Neural progenitor cell (in vitro differentiated cells): ENCODE measurements at regions not wholly inside any gene's neighbourhood (a gene's known extent, or its start where the extent isn't known, plus 50 kb on each side); places are given as distances from the start of the nearest gene placed in this dataset.

ENCODE experiments used
- DNase-seq: peaks from one replicate; pipeline ENCODE4 v3.0.0-alpha.2; 2016; ENCODE audit warnings: low spot score
- H2AFZ ChIP-seq: fragments of 200-600 bp; sonication (generic); replicated peaks from 2 replicates; pipeline ENCODE4 v1.6.1; 2016; ENCODE audit warnings: antibody characterized with exemption
- H3F3A ChIP-seq: fragments of 200-600 bp; sonication (generic); 2 replicates; pipeline ENCODE4 v1.6.1; 2016; ENCODE audit warnings: antibody characterized with exemption, low read depth
- H3K27ac ChIP-seq: fragments of 200-600 bp; sonication (generic); 2 replicates; pipeline ENCODE4 v1.5.1; 2016; ENCODE audit warnings: mild to moderate bottlenecking
- H3K27me3 ChIP-seq: fragments of 200-600 bp; sonication (generic); 2 replicates; pipeline ENCODE4 v1.6.1; 2016; ENCODE audit warnings: mild to moderate bottlenecking, moderate library complexity
- H3K36me3 ChIP-seq: fragments of 200-600 bp; sonication (generic); 2 replicates; pipeline ENCODE4 v1.5.1; 2016
- H3K4me1 ChIP-seq: fragments of 200-600 bp; sonication (generic); 2 replicates; pipeline ENCODE4 v1.6.1; 2016; ENCODE audit warnings: mixed run types
- H3K4me2 ChIP-seq: fragments of 200-600 bp; sonication (generic); 2 replicates; pipeline ENCODE4 v1.6.1; 2016
- H3K4me3 ChIP-seq: fragments of 200-600 bp; sonication (generic); 2 replicates; pipeline ENCODE4 v1.5.1; 2016
- H3K79me2 ChIP-seq: fragments of 200-600 bp; sonication (generic); 2 replicates; pipeline ENCODE4 v1.6.1; 2016; ENCODE audit warnings: low read depth
- H3K9ac ChIP-seq: fragments of 200-600 bp; sonication (generic); 2 replicates; pipeline ENCODE4 v1.6.1; 2016
- H3K9me3 ChIP-seq: fragments of 200-600 bp; sonication (generic); 2 replicates; pipeline ENCODE4 v1.5.1; 2016; ENCODE audit warnings: low read depth
- H4K20me1 ChIP-seq: fragments of 200-600 bp; sonication (generic); 2 replicates; pipeline ENCODE4 v1.6.1; 2016; ENCODE audit warnings: low read depth
- H3K27ac Mint-ChIP-seq: 3 replicates; pipeline ENCODE4 v1.8.0; 2021; ENCODE audit warnings: mixed read lengths
- H3K27me3 Mint-ChIP-seq: 2 replicates; pipeline ENCODE4 v1.8.0; 2022; ENCODE audit warnings: low read depth, mild to moderate bottlenecking, inconsistent platforms, moderate library complexity, mixed read lengths; ENCODE audit not compliant: insufficient read depth
- H3K36me3 Mint-ChIP-seq: 3 replicates; pipeline ENCODE4 v1.8.0; 2021; ENCODE audit warnings: mixed read lengths
- H3K4me1 Mint-ChIP-seq: 3 replicates; pipeline ENCODE4 v1.8.0; 2021; ENCODE audit warnings: mixed read lengths
- H3K4me3 Mint-ChIP-seq: 3 replicates; pipeline ENCODE4 v1.8.0; 2021; ENCODE audit warnings: mild to moderate bottlenecking, moderate library complexity, mixed read lengths
- H3K9me3 Mint-ChIP-seq: 3 replicates; pipeline ENCODE4 v1.8.0; 2020; ENCODE audit warnings: mixed read lengths
- EZH2 ChIP-seq: fragments of 200-600 bp; sonication (generic); IDR thresholded peaks from 2 replicates; pipeline ENCODE4 v1.6.1; 2017; ENCODE audit warnings: antibody characterized with exemption, mild to moderate bottlenecking, moderate library complexity
- EZH2phosphoT487 ChIP-seq: fragments of 200-600 bp; sonication (generic); IDR thresholded peaks from 2 replicates; pipeline ENCODE4 v1.6.1; 2017; ENCODE audit warnings: antibody characterized with exemption
- TF ChIP-seq, protein P1 (sequence below): fragments of 200-600 bp; sonication (generic); IDR thresholded peaks from 2 replicates; pipeline ENCODE4 v1.5.1; 2017; ENCODE audit warnings: antibody characterized with exemption, mild to moderate bottlenecking

DNA sequence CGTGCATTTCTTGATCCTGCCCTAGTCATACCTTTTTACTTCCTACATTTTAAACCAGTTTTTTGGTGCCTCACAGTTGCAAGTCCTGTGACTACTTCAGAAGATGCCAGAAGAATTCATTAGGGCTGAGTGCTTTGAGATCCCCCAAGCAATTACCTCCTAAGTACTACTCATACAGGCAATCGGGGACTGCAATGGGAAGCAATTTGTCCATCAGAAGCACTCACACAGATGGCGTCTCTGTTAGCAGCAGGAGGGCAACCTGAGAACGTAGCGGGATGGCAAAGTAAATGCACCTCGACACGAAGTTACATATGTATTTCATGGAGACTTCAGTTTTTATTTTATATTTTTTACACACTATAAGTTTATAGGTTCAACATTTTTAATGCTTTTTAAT, 188.3 kb downstream of the CAPZA3 start:
- no peaks in the 10 kb centered on the region for H3F3A ChIP-seq
- no peak for DNase-seq
- peaks cover 16% of the 10 kb centered on the region for H3K9me3 Mint-ChIP-seq
- no peaks in the 10 kb centered on the region for H4K20me1 ChIP-seq
- H3K4me2 ChIP-seq = no peak overlapping the region
- no peaks in the 10 kb centered on the region for H3K27me3 Mint-ChIP-seq
- H3K36me3 Mint-ChIP-seq = no peaks in the 10 kb centered on the region
- no peaks in the 10 kb centered on the region for H3K4me1 Mint-ChIP-seq
- H3K27ac ChIP-seq = no peak overlapping the region
- H3K9me3 ChIP-seq = no peaks in the 10 kb centered on the region
- no peak overlapping the region for H3K4me3 Mint-ChIP-seq
- H2AFZ ChIP-seq = no peak overlapping the region
- no peaks in the 10 kb centered on the region for H3K79me2 ChIP-seq
- H3K9ac ChIP-seq = no peak overlapping the region
- no peaks in the 10 kb centered on the region for H3K36me3 ChIP-seq
- TF ChIP-seq EZH2phosphoT487 (no peak), EZH2 (no peak)
- TF ChIP-seq, protein P1, sequence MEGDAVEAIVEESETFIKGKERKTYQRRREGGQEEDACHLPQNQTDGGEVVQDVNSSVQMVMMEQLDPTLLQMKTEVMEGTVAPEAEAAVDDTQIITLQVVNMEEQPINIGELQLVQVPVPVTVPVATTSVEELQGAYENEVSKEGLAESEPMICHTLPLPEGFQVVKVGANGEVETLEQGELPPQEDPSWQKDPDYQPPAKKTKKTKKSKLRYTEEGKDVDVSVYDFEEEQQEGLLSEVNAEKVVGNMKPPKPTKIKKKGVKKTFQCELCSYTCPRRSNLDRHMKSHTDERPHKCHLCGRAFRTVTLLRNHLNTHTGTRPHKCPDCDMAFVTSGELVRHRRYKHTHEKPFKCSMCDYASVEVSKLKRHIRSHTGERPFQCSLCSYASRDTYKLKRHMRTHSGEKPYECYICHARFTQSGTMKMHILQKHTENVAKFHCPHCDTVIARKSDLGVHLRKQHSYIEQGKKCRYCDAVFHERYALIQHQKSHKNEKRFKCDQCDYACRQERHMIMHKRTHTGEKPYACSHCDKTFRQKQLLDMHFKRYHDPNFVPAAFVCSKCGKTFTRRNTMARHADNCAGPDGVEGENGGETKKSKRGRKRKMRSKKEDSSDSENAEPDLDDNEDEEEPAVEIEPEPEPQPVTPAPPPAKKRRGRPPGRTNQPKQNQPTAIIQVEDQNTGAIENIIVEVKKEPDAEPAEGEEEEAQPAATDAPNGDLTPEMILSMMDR = no peak
- H3K27me3 ChIP-seq = no peaks in the 10 kb centered on the region
- no peak overlapping the region for H3K4me3 ChIP-seq
- no peaks in the 10 kb centered on the region for H3K4me1 ChIP-seq
- H3K27ac Mint-ChIP-seq = no peak overlapping the region

DNA sequence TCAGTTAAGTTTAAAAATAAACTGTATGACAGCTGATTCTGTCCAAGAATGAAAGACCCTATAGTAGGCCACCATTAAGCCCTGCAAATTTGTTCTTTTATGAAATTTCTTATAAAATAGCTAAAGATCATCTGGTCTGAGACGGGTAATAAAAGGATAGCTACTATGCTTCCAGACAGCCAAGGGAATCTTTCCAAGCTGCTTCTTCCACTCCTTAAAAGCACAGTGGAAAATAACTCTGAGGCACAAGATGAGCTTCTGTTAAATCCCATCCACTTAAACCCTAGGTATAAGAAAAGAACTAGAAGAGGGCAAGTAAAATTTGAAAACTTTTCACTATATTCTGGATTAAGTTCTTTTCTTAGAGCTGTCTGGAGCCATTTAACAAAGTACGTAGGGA, 194.3 kb downstream of the CAPZA3 start:
- Histone ChIP-seq H4K20me1 (no peaks in the 10 kb centered on the region), H3K27ac (no peak overlapping the region), H3K4me2 (no peak overlapping the region), H3K27me3 (no peaks in the 10 kb centered on the region), H3K79me2 (no peaks in the 10 kb centered on the region), H3K4me1 (no peaks in the 10 kb centered on the region), H2AFZ (no peak overlapping the region), H3F3A (no peaks in the 10 kb centered on the region), H3K9ac (no peak overlapping the region), H3K9me3 (no peaks in the 10 kb centered on the region), H3K4me3 (no peak overlapping the region), H3K36me3 (no peaks in the 10 kb centered on the region)
- no peak for DNase-seq
- Mint-ChIP-seq H3K4me1 (peaks cover 7% of the 10 kb centered on the region), H3K9me3 (peaks cover 18% of the 10 kb centered on the region), H3K36me3 (no peaks in the 10 kb centered on the region), H3K27me3 (no peaks in the 10 kb centered on the region), H3K27ac (no peak overlapping the region), H3K4me3 (no peak overlapping the region)
- TF ChIP-seq EZH2 (no peak), EZH2phosphoT487 (no peak)
- TF ChIP-seq, protein P1 = no peak

DNA sequence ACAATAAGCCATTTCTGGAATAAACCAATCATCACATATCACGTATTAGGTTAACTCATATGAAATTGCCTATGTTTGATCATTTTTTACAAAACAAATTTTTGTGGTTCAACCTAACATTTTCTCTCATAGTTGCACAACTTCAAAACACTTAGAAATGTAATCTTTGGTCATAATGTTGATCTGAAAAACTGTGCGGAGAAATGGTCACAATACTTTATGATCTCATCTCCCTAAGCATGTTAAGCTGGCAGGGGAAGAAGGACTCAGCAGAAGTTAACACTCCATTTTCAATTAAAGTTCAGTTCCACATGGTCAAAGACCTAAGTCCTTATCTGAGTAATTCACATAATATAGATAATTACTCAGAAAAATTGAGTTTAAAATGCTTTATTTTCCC, 194.8 kb downstream of the CAPZA3 start:
- Mint-ChIP-seq H3K4me3 (no peak overlapping the region), H3K9me3 (peaks cover 18% of the 10 kb centered on the region), H3K36me3 (no peaks in the 10 kb centered on the region), H3K27me3 (no peaks in the 10 kb centered on the region), H3K27ac (no peak overlapping the region), H3K4me1 (peaks cover 7% of the 10 kb centered on the region)
- no peaks in the 10 kb centered on the region for H3K9me3 ChIP-seq
- H3K27ac ChIP-seq = no peak overlapping the region
- H3K79me2 ChIP-seq = no peaks in the 10 kb centered on the region
- no peak overlapping the region for H2AFZ ChIP-seq
- no peaks in the 10 kb centered on the region for H4K20me1 ChIP-seq
- H3F3A ChIP-seq = no peaks in the 10 kb centered on the region
- no peaks in the 10 kb centered on the region for H3K36me3 ChIP-seq
- H3K9ac ChIP-seq = no peak overlapping the region
- H3K4me3 ChIP-seq = no peak overlapping the region
- no peak overlapping the region for H3K4me2 ChIP-seq
- DNase-seq = no peak
- no peak for TF ChIP-seq EZH2
- TF ChIP-seq, protein P1 = no peak
- no peak for TF ChIP-seq EZH2phosphoT487
- no peaks in the 10 kb centered on the region for H3K4me1 ChIP-seq
- H3K27me3 ChIP-seq = no peaks in the 10 kb centered on the region
